Upper lobe of right lung (tissue), 1 donor: ENCODE measurements at regions not wholly inside any gene's neighbourhood (a gene's known extent, or its start where the extent isn't known, plus 50 kb on each side); places are given as distances from the start of the nearest gene placed in this dataset.
A peak's percentile ranks its signal among the peaks of the same experiment; 100 is the strongest.

Experiments used
- ATAC-seq: fragments of 200-7000 bp; cut with Tn5 transposase; one replicate; pipeline ENCODE4 v1.9.1; 2020; ENCODE audit warnings: mild to moderate bottlenecking, moderate library complexity
- DNase-seq: peaks from one replicate; pipeline ENCODE4 v3.0.0-alpha.2; 2020
- H3K27ac ChIP-seq: fragments of 200-600 bp; one replicate; pipeline ENCODE4 v1.8.0; 2022
- H3K27me3 ChIP-seq: fragments of 200-600 bp; one replicate; pipeline ENCODE4 v1.8.0; 2022; ENCODE audit warnings: mild to moderate bottlenecking
- H3K36me3 ChIP-seq: fragments of 200-600 bp; one replicate; pipeline ENCODE4 v1.8.0; 2022
- H3K4me1 ChIP-seq: fragments of 200-600 bp; one replicate; pipeline ENCODE4 v1.8.0; 2022
- H3K4me3 ChIP-seq: fragments of 200-600 bp; one replicate; pipeline ENCODE4 v1.8.0; 2022; ENCODE audit warnings: mild to moderate bottlenecking
- H3K9me3 ChIP-seq: fragments of 200-600 bp; one replicate; pipeline ENCODE4 v1.8.0; 2022
- intact Hi-C: fragments of 100-400 bp; cut with DNase I; formaldehyde crosslinking; loops from one replicate; pipeline ENCODE4 v1.11.0; 2022
- TF ChIP-seq, protein P1 (sequence below): fragments of 200-600 bp; IDR thresholded peaks from one replicate; pipeline ENCODE4 v1.8.0; 2022; ENCODE audit warnings: antibody characterized with exemption
- donor health status: DM: no; HTN: yes; CAD: no; lungs with severe emphysema.

DNA sequence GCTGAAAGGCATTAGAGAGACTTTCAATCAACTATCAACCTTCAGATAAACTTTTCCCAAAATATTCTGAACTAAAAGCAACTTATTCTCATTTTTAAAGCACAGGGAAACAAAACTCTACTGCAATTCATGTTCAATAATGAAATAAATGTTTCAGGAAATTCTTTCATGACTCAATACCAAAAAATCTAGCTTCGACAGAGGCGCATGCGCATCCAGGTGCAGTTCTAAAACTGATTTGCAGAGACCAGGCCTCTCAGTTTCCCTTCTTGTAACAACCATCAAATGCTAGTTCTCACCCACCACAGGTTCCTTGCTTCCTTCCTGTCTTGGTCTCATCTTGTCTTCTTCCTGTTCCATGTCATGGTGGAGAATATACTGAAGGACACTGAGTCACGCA is 55.3 kb upstream of the NRBF2 start:
- Histone ChIP-seq H3K4me1 (no peaks in the 10 kb centered on the region), H3K4me3 (no peak overlapping the region), H3K9me3 (no peaks in the 10 kb centered on the region), H3K36me3 (no peaks in the 10 kb centered on the region), H3K27ac (no peak overlapping the region), H3K27me3 (no peaks in the 10 kb centered on the region)
- TF ChIP-seq, protein P1, sequence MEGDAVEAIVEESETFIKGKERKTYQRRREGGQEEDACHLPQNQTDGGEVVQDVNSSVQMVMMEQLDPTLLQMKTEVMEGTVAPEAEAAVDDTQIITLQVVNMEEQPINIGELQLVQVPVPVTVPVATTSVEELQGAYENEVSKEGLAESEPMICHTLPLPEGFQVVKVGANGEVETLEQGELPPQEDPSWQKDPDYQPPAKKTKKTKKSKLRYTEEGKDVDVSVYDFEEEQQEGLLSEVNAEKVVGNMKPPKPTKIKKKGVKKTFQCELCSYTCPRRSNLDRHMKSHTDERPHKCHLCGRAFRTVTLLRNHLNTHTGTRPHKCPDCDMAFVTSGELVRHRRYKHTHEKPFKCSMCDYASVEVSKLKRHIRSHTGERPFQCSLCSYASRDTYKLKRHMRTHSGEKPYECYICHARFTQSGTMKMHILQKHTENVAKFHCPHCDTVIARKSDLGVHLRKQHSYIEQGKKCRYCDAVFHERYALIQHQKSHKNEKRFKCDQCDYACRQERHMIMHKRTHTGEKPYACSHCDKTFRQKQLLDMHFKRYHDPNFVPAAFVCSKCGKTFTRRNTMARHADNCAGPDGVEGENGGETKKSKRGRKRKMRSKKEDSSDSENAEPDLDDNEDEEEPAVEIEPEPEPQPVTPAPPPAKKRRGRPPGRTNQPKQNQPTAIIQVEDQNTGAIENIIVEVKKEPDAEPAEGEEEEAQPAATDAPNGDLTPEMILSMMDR = no peak
- DNase-seq (no peak), ATAC-seq (no peak)
- intact Hi-C loops = no loop called here

DNA sequence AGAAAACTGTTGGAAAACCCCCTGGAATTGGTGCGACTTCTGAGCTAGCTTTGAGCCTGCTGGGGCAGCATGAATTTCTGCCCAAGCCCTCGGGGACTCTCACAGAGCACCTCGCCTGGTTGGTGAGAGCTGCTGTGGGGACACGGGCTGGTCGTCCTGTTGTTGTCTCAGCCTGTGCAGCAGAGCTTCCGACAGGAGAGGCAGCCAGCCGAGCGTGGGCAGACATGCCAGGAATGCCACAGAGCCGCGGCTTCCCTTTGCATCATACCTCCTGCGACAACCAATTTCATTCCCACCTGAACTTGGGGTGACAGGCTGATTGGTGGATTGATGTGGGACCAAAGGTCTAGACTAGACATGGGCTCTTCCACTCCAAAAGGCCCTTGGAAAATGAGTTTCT is 60.2 kb upstream of the NRBF2 start:
- intact Hi-C loops = no loop called here
- Histone ChIP-seq H3K36me3 (no peaks in the 10 kb centered on the region), H3K4me3 (no peak overlapping the region), H3K27ac (no peak overlapping the region), H3K27me3 (no peaks in the 10 kb centered on the region), H3K4me1 (no peaks in the 10 kb centered on the region), H3K9me3 (no peaks in the 10 kb centered on the region)
- DNase-seq (no peak), ATAC-seq (no peak)
- TF ChIP-seq, protein P1 = no peak

DNA sequence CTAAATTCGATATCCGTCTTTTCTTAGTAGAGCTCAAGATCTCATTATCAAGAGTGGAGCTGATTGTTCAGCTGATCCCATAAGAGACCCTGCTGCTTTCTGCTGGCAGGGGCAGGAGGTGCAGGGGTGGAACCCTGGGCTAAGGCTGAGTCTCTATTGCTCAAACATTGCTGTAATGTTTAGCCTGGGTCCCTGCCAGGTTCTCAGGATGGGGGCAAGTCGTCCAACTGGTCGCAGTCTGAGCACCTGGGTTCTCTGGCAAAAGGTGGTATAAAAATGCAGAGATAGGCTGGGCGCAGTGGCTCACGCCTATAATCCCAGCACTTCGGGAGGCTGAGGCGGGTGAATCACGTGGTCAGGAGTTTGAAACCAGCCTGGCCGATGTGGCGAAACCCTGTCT is 62.0 kb upstream of the NRBF2 start:
- no peaks in the 10 kb centered on the region for H3K9me3 ChIP-seq
- intact Hi-C loops = no loop called here
- no peak overlapping the region for H3K4me3 ChIP-seq

DNA sequence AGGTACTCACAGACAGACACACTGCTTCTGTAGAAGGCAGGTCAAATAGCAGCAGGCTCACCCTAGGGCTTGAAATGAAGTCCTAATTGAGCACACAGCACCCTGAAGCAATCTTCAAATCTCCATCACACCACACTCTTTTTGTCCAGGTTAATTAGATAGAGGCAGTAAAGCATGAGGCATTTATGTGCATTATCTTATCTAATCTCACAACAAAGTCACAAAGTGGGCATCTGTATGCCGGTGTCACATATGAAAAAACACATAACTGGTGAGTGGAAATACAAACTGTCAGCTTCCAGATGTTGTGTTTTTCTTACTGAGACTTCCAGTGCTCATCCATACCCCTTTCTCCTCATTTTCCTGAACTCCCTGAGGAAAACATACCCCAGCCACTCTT is 63.8 kb upstream of the NRBF2 start:
- Histone ChIP-seq H3K36me3 (no peaks in the 10 kb centered on the region), H3K27me3 (no peaks in the 10 kb centered on the region), H3K9me3 (no peaks in the 10 kb centered on the region), H3K4me3 (no peak overlapping the region), H3K27ac (no peak overlapping the region), H3K4me1 (no peaks in the 10 kb centered on the region)
- intact Hi-C loops = no loop called here
- TF ChIP-seq, protein P1 = no peak
- ATAC-seq (no peak), DNase-seq (no peak)

More for the DNA sequence above, 62.0 kb upstream of the NRBF2 start:
- H3K27ac ChIP-seq = no peak overlapping the region
- DNase-seq (peak; percentile 77), ATAC-seq (peak; percentile 86)
- TF ChIP-seq, protein P1 = no peak
- no peaks in the 10 kb centered on the region for H3K36me3 ChIP-seq
- H3K4me1 ChIP-seq = no peaks in the 10 kb centered on the region
- H3K27me3 ChIP-seq = no peaks in the 10 kb centered on the region

DNA sequence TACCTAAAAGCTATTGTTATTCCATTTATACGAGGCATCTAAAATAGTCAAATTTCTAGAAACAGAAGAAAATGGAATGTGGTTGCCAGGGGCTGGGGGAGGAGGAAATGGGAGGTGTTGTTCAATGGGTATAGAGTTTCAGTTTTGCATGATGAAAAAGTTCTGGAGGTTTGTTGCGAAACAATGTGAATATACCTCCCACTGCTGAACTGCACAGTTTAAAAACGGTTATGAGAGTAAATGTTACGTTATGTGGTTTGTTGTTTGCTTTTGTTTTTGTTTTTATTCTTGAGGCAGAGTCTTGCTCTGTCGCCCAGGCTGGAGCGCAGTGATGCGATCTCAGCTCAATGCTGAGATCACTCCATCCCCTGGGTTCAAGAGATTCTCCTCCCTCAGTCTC is 64.9 kb upstream of the NRBF2 start:
- H3K36me3 ChIP-seq = no peaks in the 10 kb centered on the region
- no peaks in the 10 kb centered on the region for H3K4me1 ChIP-seq
- H3K4me3 ChIP-seq = no peak overlapping the region
- no peaks in the 10 kb centered on the region for H3K9me3 ChIP-seq
- no peak overlapping the region for H3K27ac ChIP-seq
- ATAC-seq (peak; percentile 63), DNase-seq (no peak)
- TF ChIP-seq, protein P1 = no peak
- intact Hi-C loops = no loop called here
- H3K27me3 ChIP-seq = no peaks in the 10 kb centered on the region

DNA sequence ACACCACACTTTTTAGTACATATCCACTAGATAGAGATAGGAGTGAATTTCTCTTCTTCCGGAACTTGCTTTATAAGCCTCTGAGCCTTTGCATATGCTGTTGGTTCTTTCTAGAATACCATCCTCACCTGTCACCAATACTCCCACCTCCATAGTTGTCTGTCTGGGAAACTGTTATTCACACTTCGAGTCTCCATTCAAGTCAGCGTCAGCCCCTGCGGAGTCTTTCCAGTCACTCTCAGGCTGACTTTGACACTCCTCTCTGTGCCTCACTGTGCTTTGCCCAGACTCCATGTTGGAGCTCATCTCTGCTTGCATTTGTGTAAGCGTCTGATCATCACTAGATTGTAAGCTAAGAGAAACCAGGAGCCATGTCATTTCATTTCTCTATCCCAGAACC is 66.5 kb upstream of the NRBF2 start:
- Histone ChIP-seq H3K4me1 (no peaks in the 10 kb centered on the region), H3K27me3 (no peaks in the 10 kb centered on the region), H3K27ac (no peak overlapping the region), H3K36me3 (no peaks in the 10 kb centered on the region), H3K4me3 (no peak overlapping the region), H3K9me3 (no peaks in the 10 kb centered on the region)
- no peak for ATAC-seq
- intact Hi-C loops = no loop called here
- DNase-seq = no peak
- TF ChIP-seq, protein P1 = no peak
